ENCODE measurements at regions not wholly inside any gene's neighbourhood (a gene's known extent, or its start where the extent isn't known, plus 50 kb on each side); places are given as distances from the start of the nearest gene placed in this dataset.

- TF ChIP-seq CTCF (IDR thresholded peaks at IDR 0.05) (no peak), ZFX (IDR thresholded peaks at IDR 0.05; ENCODE audit: borderline replicate concordance) (no peak)
- no peak overlapping the region for H3K27ac ChIP-seq
Measured at GRCh38 chr1:238364214-238364892, 473.6 kb upstream of the ZP4 start.

GRCh38 chr1:238360474-238360873 lies 469.8 kb upstream of the ZP4 start:
- no peak for TF ChIP-seq CTCF (IDR thresholded peaks at IDR 0.05)
- no peak for TF ChIP-seq ZFX (IDR thresholded peaks at IDR 0.05; ENCODE audit: borderline replicate concordance)
- no peak overlapping the region for H3K27ac ChIP-seq

- TF ChIP-seq CTCF (IDR thresholded peaks at IDR 0.05), result no peak
- TF ChIP-seq ZFX (IDR thresholded peaks at IDR 0.05; ENCODE audit: borderline replicate concordance), result no peak
- no peak overlapping the region for H3K27ac ChIP-seq
Measured at GRCh38 chr1:238350471-238350870, 459.7 kb upstream of the ZP4 start.

- no peak overlapping the region for H3K27ac ChIP-seq
- TF ChIP-seq CTCF (IDR thresholded peaks at IDR 0.05), result no peak
- no peak for TF ChIP-seq ZFX (IDR thresholded peaks at IDR 0.05; ENCODE audit: borderline replicate concordance)
Measured at GRCh38 chr1:238346340-238346739, 455.6 kb upstream of the ZP4 start.

GRCh38 chr1:238345837-238346236 lies 455.1 kb upstream of the ZP4 start:
- H3K27ac ChIP-seq, result no peak overlapping the region
- TF ChIP-seq ZFX (IDR thresholded peaks at IDR 0.05; ENCODE audit: borderline replicate concordance), result no peak
- TF ChIP-seq CTCF (IDR thresholded peaks at IDR 0.05), result no peak

- H3K27ac ChIP-seq, result no peak overlapping the region
- TF ChIP-seq ZFX (IDR thresholded peaks at IDR 0.05; ENCODE audit: borderline replicate concordance) (no peak), CTCF (IDR thresholded peaks at IDR 0.05) (no peak)
Measured at GRCh38 chr1:238343852-238344251, 453.1 kb upstream of the ZP4 start.

GRCh38 chr1:238341395-238341794 lies 450.7 kb upstream of the ZP4 start:
- H3K27ac ChIP-seq, result no peak overlapping the region
- TF ChIP-seq ZFX (IDR thresholded peaks at IDR 0.05; ENCODE audit: borderline replicate concordance), result no peak
- no peak for TF ChIP-seq CTCF (IDR thresholded peaks at IDR 0.05)

Measured in 22Rv1 (cell line).